GM21367 (cell line): ENCODE measurements at regions not wholly inside any gene's neighbourhood (a gene's known extent, or its start where the extent isn't known, plus 50 kb on each side); places are given as distances from the start of the nearest gene placed in this dataset.

Experiments
- ATAC-seq: cut with Tn5 transposase; IDR thresholded peaks from one replicate; pipeline ENCODE4 v1.9.1; 2021; ENCODE audit not compliant: unreplicated experiment

- no peak for ATAC-seq
These were observed 152.6 kb upstream of the RNF32 start for GRCh38 chr7:156487811-156488533.

- no peak for ATAC-seq
These were observed 159.9 kb upstream of the RNF32 start for GRCh38 chr7:156480671-156481070.

DNA sequence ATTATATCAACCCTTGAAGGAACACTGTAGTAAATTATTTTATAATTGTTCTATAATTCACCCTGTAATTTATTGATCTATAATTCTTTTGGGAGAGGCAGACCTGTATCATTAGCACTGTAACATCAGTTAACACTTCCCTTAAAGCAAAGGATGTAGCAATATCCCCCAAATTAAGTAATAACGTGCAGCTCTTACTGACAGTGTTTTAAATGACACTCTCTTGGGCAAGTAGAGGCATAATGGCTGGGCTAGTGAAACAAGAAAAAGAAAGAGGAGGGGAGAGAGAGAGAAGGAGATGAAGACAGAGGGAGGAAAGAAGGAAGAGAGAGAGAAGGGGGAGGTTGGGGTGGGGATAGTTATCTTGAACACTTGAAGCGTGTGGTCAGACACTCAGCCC, 161.0 kb upstream of the RNF32 start:
- no peak for ATAC-seq

- ATAC-seq, result no peak
These were observed 162.1 kb upstream of the RNF32 start for GRCh38 chr7:156478486-156478885.

DNA sequence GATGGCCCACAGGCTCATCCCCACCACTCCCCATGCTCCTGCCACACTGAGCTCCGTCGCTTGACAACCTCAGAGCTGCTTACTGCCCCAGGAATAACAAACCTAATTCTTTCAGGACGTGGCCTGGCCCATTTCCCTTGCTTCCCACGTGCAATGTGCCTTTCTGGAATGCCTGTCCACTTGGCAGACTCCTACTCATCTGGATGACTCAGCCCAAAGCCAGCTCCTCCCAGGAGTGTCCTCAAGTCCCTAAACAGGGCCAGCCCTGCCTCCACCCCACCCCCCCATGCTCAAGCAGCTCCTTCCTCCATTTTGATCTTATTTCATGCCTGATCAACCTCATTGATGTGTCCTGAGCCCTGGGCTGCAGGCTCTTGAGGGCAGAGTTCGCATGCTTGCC, 164.9 kb upstream of the RNF32 start:
- ATAC-seq, result no peak

DNA sequence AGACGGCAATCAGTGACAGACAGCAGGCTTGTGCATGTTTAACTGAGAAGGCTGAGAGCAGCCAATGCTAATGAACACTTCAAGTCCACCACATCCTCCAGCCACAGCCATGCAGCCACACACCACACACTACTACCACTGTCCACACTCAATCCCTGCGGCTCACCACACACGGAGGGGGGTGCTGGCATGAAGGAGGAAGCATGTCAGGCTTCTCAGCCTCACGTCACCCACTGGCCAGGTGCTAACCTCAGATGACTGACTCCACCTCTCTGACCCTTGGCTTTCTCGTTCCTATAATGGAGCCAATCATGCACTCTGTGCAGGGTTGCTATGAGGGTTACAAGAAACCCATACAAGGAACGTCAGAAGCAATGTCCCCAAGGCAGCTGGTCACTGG, 165.4 kb upstream of the RNF32 start:
- ATAC-seq, result no peak

DNA sequence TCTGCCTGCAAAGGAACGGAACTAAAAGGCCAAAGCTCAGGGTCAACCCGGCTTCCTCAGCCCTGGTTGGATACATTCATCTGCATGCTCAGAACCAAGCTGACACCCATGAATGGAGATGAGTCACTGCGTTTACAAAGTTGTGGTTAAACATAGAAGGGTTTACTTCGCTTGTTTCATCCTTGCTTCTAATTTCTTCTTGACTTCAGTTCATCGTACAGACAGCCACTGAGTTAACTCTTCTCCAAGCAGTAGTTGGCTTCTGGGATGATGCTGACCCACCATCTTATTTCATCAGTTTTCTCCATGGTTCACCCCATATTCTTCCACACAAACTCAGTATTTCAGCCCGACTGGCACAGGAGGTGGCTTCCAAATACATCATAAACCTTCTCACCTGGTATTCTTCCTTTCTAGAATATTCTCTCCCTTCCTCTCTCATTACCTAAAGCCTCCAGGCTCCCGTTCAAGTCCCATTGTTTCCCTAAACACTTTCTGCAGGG, 166.3 kb upstream of the RNF32 start:
- ATAC-seq, result no peak

- ATAC-seq, result no peak
These were observed 166.9 kb upstream of the RNF32 start for GRCh38 chr7:156473476-156474240.

GRCh38 chr7:156472267-156472666, 168.3 kb upstream of the RNF32 start:
- no peak for ATAC-seq

- ATAC-seq, result no peak
These were observed 169.9 kb upstream of the RNF32 start for GRCh38 chr7:156470399-156471320.

- ATAC-seq, result no peak
These were observed 173.5 kb upstream of the RNF32 start for GRCh38 chr7:156466955-156467625.

DNA sequence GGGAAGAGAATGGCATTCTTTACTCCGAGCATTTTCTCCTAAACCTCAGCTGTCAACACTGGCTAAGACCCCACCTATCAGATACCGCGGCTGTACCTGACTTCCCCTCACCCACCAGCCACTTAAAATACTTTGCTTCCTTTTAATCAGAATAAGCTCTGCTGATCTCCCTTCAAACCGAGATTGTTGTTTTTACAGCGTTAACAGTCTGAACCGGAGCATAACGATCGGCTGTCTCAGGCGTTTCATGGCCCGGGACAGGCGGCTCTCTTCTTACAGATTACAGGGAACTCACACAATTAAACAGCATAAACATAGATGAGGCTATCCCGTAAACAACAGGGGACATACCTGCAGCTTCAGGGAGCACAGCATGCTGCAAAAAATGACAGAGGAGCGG, 174.3 kb upstream of the RNF32 start:
- no peak for ATAC-seq

- ATAC-seq, result no peak
These were observed 175.4 kb upstream of the RNF32 start for GRCh38 chr7:156465186-156465585.

DNA sequence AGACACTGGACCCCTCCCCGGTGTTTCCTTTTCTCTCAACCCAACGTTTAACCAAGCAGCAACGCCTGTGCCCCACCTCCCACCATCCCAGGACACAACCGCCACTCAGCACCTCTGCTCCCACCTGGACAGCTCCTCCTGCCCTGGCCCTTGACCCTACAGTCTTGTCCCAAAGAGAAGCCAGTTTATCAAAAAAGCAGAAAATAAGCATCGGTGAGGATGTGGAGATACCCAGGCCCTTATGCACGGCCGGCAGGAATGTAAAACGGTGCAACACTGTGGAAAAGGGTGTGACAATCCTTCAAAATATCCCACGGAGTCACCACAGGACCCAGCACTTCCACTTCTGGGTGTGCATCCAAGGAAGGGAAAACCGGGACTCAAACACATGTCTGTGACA, 176.2 kb upstream of the RNF32 start:
- ATAC-seq, result no peak

- no peak for ATAC-seq
These were observed 177.3 kb upstream of the RNF32 start for GRCh38 chr7:156463280-156463679.

DNA sequence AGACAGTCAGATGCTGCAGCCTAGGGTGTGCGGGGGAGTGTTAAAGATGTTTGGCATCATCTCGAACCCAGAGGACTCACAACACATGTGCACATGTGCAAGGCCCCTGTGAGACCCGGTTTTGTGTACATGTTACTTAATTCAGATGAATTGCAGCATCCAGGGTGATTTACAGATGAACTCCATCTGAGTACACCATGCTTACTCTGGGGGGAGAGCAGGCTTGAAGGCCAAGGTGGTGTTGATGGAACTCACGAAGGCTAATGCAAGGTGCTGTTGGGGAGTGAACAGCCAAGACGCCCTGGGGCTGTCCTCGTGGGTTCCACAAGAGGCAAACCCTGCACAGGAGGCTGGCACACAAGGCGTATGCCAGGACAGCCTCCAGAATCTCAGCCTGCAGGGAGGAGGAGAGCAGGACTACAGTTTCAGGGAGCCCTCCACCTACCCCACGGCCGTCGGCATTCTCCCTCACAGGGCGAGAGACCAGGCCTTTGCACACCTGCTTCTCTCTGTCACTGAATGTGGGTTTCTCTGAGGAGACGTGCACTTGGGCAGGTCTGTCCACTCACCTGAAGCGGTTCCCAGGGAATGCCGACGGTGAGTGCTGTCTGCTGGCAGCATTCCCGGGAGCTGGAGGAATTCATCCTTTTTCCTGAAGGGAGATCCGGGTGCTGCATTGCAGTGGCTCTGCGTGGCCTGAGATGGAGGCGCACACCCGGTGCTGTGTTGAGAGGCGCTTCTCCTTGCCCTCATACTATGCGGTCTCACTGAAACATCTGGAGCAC, 178.5 kb upstream of the RNF32 start:
- no peak for ATAC-seq

DNA sequence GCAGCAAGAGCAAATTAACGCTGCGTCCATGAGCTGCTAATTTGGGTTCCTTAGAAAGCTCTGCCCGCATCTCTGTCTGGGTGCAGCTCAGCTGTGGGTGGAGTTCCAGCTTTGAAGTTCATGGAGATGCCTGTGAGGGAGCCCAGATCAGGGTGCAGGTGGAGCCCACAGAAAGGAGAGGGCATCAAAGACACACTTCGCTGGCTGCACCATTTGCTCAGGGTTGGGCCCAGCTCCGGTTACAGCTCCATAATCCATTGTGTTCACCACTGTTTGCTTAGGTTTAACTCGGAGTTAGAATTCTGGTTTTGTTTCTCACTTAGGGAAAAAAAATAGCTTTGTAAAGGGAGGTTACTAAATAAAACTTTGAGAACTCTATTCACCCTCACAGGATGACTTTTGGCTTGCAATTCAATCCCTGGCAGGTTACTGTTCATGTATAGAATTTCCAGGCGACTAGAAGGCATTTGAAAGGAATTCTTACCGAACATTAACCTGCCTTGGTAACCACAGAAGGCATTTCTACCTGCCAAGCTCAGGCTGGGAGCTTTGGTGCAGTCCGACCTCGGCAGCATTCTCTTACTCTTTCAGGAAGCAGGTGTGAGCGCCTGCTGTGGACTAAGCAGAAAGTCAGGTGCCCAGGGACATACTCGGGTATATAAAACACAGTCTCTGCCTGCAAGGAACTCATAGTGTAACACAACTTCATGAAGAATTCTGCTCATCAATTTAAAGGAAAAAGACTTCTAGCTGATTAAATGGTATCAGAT, 179.5 kb upstream of the RNF32 start:
- ATAC-seq, result no peak

- no peak for ATAC-seq
These were observed 181.0 kb upstream of the RNF32 start for GRCh38 chr7:156459582-156459981.

GRCh38 chr7:156459067-156459466, 181.5 kb upstream of the RNF32 start:
- ATAC-seq, result no peak
